NCI-H2107 treated with DMSO at 0.1 percent for 48 hours (cell line): ENCODE measurements at regions not wholly inside any gene's neighbourhood (a gene's known extent, or its start where the extent isn't known, plus 50 kb on each side); places are given as distances from the start of the nearest gene placed in this dataset.
"Not testable (repeated sequence)": the region's sequence is repeated elsewhere in the genome, so short reads cannot be mapped to it uniquely, and the experiment has no call there.

Experiments
- DNase-seq: peaks from one replicate; lab custom pipeline; 2025; ENCODE audit not compliant: unreplicated experiment; lab: John Stamatoyannopoulos, UW

DNA sequence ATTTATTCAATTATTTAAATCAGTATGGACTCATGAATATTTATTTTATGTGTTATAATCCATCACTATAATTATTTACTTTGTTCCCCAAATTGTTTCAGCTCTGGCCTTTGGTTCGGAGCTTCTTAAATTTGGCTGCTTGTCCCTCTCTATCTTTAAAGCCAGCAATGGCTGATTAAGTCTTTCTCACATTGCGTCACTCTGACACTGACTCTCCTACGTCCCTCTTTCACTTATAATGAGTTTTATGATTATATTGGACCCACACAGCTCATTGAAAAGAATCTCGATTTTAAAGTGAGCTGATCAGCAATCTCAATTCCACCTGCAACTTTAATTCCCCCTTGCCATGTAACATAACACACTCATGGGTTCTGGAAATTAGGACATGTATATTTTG is 185.2 kb upstream of the SLC39A10 start:
- DNase-seq, result no peak

DNA sequence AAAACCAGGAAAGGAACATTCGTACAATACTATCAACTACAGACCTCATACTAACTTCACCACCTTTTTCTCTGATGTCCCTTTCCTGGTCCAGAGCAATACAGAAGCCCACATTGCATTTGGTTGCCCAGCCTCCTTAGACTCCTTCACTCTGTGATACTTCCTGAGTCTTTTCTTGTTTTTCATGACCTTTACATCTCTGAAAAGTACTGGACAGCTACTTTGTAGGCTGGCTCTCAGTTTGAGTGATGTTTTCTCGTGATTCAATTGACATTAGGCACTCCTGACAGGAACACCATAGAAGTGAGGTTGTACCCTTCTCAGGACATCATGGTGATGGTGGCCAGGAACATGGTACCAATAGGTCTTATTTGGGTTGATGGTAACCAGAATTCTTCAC is 185.9 kb upstream of the SLC39A10 start:
- DNase-seq, result no peak

DNA sequence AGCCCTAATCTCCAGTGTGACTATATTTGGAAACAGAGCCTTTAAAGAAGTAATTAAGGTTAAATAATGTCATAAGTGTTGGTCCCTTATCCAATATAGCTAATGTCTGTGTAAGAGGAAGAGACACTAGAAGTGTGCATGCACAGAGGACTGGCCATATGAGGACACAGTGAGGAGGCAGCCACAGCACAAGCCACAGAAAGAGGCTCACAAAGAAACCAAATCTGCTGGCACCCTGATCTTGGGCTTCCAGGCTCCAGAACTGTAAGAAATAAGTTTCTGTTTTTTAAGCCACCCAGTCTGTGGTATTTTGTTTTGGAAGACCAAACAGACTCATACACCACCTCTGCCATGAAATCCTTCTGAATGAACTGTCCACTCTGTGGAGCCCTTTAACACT is 186.4 kb upstream of the SLC39A10 start:
- DNase-seq, result no peak

DNA sequence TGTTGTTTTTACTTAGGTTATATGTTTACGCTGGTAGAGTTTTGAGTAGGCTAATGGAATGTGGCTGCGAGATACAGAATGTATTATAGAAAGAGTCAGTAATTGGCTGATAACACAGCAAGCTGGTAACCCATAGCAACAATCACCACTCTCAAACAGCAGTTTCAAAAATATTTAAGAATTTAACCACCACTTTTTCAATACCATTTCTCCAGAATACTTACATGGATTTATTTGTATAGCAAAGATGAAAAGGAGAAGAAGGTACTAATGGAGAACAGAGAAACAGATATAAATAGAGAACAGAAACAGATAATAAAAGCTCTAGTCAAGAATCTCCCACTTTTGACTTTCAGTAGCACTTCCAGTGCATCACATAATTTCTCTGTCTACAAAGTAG is 188.3 kb upstream of the SLC39A10 start:
- no peak for DNase-seq

DNA sequence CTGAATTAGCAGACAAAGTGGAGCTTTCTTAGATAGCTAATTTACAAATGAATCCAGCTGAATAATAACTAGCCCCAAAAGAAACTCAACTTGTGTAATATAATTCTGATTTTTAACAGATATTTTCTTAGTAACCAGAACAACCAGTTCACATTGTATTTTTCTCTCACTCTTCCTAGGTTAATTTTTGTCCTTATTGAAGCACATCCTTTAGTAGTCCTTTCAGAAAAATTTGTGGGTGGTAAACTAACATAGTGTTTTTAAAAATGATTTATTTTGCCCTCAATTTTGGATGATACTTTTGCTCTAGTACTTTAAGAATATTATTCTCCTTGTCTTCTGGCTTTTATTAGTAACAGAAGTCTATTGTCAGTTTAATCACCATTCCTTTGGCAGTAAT is 190.6 kb upstream of the SLC39A10 start:
- DNase-seq, result no peak

DNA sequence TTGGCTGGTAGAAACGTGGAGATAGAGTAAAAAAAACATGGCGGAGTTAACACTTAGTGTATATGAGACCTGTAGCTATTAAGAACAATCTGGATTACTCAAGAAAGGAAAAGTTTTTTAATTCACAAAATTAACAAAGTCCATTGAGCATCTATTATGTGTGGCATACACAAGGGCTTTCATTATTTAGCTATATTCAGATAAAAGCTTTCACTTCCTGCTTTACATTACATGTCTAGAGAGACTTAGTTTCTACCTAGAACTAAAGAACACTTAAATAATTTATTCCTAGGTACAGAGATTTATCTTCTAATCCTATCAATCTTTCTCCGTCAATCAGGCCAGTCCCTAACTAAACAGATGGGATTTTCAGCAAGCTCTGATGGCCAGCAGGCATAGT is 196.0 kb upstream of the SLC39A10 start:
- DNase-seq, result no peak

DNA sequence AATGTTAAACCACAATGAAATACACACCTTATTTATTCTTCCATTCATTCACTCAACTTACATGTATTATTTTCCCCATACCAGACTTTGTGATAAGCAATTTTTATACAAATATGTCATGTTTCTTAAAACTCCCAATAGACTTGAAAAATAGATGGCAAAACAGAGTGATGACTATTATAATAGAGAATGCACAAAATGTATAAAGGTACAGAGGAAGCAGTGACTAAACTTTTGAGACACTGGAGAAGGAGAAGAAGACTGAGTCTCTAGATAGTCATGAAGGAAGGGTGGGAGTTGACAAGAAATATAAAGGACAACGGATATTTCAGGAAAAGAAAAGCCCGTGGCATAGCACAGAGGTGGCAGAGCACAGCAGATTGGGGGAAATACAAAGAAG is 198.1 kb upstream of the SLC39A10 start:
- no peak for DNase-seq

DNA sequence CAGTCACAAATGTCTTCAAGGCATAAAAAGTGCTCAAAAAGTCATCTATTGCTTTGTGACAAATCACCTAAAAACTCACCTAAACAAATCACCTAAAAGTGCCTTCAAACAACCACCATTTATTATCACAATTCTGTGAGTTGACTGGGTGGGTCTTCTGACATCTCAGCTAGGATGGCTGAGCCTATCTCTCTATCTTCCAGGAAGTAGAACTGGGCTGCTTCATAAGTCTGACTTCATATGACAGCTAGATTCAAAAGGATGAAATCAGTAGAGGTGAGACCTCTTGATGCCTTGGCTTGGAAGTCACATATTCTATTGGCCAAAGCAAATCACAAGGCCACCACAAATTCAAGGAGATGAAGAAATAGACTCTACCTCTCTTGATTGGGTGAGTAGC is 199.2 kb upstream of the SLC39A10 start:
- DNase-seq, result no peak

DNA sequence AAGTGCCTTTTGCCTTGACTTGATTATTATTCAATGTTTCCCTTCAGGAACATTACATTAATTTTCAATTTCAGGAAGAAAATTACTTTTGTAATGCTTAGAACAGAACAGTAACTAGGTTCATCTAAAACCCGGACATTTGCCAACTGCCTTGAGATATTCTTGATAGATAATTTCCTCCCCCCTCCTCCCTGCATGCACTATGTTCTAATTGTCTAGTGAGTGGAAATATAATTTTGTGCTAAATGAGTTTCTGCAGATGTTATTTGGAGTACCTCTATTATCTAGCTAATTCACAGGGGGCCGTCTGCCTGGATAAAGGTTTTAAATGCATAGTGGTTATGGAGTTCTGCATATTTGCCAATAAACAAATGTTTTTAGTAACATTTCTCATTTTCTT is 200.3 kb upstream of the SLC39A10 start:
- no peak for DNase-seq

DNA sequence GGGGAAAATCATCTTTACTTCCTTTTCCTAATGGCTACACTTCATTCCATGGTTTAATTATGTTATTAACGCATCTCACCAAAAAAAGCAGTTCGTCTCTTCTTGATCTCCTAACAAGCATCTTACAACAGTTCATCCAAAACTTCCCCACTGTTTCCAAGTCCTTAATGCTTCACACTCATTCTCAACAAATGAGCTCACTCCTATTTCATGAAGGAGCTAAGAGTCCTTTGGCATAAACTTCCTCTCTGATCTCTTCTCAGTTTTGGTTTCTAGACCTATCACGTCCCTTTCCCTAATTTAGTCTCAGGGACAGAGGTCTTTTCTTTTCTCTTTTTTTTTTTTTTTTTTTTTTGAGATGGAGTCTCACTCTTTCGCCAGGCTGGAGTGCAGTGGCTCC is 205.9 kb upstream of the SLC39A10 start:
- no peak for DNase-seq

DNA sequence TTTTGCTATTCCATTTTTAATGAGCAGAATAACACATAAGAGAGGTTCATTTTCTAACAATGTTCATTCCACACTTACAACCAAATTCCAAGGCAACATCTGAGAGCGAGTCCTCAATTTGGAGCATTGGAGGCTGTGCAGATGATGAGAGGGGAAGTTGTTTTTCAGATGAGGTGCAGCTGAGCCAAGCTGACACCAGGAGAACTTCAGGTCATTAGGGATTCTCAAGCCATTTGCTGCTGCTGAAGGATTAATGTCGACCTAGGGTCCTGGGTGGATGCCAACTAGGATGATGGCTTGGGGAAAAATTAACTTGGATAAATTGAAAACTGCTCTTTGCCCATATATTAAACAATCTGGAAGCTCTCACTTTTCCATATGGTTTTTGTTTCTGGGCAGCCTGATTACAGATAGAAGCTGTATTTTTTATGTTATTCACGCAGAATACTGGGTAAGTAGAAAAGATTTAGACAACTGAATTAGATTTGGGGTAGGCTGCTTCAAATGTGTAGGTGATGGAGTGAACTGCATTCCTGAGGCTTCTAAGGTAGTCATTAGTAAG is 206.4 kb upstream of the SLC39A10 start:
- DNase-seq, result no peak

DNA sequence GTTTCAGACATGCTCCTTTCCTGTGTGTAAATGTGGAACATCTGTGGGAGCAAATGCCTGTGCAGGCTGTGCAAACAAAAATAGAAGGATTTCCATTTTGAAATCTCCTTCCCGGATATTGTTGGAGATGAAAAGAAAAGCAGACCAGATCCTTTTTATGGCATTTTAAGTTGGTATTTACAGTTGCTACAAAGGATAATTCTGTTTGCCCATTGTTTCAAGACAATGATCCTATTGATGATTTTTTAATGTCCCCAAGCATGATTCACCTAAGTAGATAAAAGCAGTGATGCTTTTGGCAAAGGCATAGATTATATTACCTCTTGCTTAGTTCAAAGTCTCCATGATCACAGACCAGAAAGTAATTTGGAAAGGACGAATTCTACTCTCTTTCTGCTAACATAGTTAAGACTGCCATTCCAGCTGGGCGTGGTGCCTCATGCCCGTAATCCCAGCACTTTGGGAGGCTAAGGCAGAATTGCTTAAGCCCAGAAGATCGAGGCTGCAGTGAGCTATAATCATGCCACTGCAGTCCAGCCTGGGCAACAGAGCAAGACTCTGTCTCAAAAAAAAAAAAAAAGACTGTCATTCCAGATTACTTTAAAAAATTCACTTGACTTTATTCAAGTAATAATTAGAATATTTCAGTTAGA is 209.6 kb upstream of the SLC39A10 start:
- no peak for DNase-seq

DNA sequence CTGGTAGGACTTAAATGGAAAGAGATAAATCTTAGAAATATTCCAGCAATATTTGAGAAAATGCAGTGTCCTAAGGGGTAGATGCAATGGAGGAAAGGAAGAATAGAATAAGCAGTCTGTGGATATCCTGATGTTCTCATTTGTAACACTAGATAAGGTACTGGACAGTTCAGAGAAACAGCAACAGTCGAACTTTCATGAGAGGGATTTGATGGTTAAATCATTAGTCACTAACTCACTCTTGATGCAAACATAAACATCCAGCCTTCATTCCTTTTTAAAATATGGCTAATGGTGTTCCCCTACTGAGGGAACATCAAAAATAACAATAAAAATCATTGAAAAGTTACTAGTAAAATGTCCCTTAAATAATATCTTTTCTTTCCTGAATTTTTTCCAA is 211.4 kb upstream of the SLC39A10 start:
- no peak for DNase-seq

DNA sequence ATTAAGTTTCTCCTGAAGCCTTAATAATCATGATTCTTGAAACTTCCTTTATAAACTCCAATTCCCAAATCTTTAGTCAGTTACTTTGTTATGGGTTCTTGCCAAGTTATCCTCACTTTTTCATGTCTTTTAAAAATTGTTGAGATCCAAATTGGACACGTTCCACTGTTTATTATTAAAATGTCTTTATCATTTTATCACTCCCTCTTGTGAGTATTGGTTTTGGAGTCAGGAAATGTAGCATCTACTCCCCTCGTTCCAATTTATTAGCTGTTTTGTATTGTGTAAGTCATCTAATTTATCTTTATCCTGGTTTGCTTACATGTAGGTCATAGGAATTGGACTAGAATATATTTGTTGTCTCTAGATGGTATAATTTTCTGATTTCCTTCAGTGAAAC is 213.1 kb upstream of the SLC39A10 start:
- no peak for DNase-seq

DNA sequence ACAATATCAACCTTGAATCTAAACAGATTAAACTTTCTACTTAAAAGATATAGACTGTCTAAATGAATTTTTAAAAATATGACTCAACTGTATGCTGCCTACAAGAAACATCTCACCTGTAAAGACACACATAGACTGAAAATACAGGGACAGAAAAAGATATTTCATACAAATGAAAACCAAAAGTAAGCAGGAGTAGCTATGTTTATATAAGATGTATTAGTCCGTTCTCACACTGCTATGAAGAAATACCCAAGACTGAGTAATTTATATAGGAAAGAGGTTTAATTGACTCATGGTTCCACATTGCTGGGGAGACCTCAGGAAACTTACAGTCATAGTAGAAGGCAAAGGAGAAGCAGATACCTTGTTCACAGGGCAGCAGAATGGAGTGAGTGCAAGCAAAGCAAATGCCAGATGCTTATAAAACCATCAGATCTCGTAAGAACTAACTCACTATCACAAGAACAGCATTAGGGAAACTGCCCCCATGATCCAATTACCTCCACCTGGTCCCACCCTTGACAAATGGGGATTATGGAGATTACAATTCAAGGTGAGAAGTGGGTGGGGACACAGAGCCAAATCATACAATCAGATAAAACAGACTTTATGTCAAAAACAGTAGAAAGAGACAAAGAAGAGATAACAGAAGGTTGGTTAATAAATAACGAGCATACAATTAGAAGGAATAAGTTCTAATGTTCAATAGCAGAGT is 214.4 kb upstream of the SLC39A10 start:
- DNase-seq, result no peak

DNA sequence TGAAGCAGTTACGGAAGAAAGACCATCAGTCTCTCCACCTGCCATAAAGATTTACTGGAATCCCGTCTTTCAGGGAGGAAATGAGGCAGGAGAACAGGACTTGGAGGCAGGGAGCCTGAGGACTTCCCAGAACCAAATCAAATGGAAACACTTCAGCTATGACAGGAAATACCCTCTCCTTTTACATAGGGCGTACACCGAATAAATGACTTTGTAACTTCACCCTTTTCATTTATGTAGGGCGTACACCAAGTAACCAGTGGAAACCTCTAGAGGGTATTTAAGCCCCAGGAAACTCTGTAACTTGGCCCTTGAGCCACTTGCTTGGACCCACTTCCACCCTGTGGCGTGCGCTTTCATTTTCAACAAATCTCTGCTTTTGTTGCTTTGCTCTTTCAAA is 218.3 kb upstream of the SLC39A10 start:
- no peak for DNase-seq

DNA sequence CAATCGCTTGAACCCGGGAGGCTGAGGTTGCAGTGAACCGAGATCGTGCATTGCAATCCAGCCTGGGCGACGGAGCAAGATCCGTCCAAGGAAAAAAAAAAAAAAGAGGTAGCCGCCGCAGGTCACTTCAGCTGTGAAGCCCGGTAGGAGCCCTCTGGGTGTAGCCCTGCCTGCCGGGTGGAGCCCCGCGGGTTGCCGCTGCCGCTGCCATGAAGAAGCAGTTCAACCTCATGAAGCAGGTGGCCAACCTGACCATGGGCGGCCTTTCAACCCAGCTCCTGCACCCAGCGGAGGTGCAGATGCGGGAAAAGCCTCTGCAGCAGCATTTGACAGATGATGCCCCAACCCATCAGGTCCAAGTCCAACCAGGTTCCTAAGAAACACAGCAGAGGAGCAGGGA is 219.5 kb upstream of the SLC39A10 start:
- DNase-seq, result no peak

DNA sequence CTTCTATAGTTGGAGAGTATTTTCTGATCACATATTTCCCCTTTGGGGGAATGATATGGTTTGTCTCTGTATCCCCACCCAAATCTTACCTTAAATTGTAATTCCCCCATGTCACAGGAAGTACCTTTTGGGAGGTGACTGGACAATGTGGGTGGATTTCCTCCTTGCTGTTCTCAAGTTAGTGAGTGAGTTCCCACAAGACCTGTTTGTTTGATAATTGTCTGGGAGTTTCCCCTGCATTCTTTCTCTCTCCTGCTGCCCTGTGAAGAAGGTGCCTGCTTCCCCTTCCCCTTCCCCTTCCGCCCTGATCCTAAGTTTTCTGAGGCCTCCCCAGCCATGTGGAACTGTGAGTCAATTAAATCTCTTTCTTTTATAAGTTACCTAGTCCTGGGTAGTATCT is 222.7 kb upstream of the SLC39A10 start:
- no peak for DNase-seq

DNA sequence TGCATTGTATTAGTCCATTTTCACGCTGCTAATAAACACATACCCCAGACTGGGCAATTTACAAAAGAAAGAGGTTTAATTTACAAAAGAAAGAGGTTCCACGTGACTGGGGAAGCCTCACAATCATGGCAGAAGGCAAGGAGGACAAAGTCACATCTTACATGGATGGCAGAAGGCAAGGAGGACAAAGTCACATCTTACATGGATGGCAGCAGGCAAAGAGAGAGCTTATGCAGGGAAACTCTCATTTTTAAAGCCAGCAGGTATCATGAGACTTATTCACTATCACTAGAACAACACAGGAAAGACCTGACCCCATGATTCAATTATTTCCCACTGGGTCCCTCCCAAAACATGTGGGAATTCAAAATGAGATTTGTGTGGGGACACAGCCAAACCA is 223.3 kb upstream of the SLC39A10 start:
- DNase-seq, result not testable (repeated sequence)

DNA sequence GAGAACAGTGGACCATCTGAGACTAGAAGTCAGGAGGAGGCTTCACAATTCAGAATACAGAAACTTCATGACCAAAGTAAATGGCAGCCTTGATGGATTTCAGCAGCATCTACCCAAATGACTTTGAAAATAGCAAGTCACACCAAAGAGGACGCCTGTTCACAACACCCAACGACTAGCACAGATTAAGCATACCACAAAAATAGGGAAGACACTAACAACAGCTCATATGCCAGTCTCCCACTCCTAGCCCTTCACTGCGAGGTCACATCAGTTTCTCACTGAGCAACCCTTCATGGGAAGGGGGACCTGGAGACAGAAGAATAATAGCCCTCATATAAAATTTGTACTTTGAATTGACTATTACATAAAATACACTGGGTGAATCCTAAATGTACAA is 228.4 kb upstream of the SLC39A10 start:
- no peak for DNase-seq

DNA sequence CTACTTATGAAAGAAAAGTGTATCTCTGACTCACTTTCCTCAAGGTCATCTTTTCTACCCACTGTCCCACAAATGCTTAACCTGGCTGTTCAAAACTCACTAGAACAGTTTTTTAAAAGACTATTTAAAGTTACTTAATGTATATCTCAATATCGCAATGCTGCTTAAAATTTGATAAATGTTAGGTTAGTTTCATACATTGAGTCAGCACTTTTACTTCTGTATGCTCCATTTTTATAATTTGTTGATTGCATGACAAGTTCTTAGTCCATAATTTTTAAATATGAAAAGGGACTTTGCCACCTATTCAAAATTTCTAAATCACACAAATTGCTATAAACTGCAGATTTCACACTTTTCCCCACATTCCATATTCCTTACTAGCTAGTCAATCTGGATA is 231.7 kb upstream of the SLC39A10 start:
- DNase-seq, result no peak

DNA sequence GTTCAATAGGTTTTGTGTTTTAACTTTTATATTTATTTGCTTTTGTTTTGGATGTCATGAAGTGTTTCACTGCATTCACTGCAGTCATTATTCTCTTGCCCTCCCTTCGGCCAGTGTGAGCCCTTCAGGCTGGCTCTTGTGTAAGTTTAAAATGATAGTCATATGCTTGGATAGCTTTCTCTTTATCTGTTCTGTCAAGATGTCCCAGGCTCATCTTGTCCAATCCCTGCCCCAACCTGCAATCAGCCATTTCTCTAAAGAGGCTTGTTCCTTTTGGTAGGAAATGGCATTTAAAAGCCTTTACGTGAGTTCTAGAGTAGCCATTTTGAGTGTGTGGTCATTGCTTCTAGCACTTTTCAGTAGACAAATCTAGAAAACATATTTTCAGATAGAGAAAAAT is 238.0 kb upstream of the SLC39A10 start:
- no peak for DNase-seq
